OCI-LY1 (cell line): ENCODE measurements at regions not wholly inside any gene's neighbourhood (a gene's known extent, or its start where the extent isn't known, plus 50 kb on each side); places are given as distances from the start of the nearest gene placed in this dataset.

Source experiments
- H2AFZ ChIP-seq: fragments of 200-600 bp; sonication (generic), shearing (Covaris generic); 2 replicates; pipeline ENCODE4 v1.6.0; 2014; ENCODE audit warnings: antibody characterized with exemption, mild to moderate bottlenecking, low read length
- H3F3A ChIP-seq: fragments of 200-600 bp; sonication (generic), shearing (Covaris generic); 2 replicates; pipeline ENCODE4 v1.6.0; 2014; ENCODE audit warnings: mild to moderate bottlenecking, antibody characterized with exemption, low read length, moderate library complexity; ENCODE audit not compliant: insufficient read depth
- H3K27ac ChIP-seq: fragments of 200-600 bp; sonication (generic); 2 replicates; pipeline ENCODE4 v1.5.1; 2014; ENCODE audit warnings: low read length, mixed run types, mild to moderate bottlenecking, low read depth; ENCODE audit not compliant: poor library complexity, severe bottlenecking
- H3K27me3 ChIP-seq: fragments of 200-600 bp; sonication (generic); 2 replicates; pipeline ENCODE4 v1.6.0; 2014; ENCODE audit warnings: antibody characterized with exemption, mild to moderate bottlenecking, low read length, moderate library complexity; ENCODE audit not compliant: insufficient read depth
- H3K36me3 ChIP-seq: fragments of 200-600 bp; sonication (generic); 2 replicates; pipeline ENCODE4 v1.6.1; 2014; ENCODE audit warnings: mild to moderate bottlenecking, antibody characterized with exemption, low read length, moderate library complexity, mixed read lengths; ENCODE audit not compliant: insufficient read depth
- H3K4me1 ChIP-seq: fragments of 200-600 bp; sonication (generic); 2 replicates; pipeline ENCODE4 v1.5.1; 2014; ENCODE audit warnings: mild to moderate bottlenecking, low read length, moderate library complexity; ENCODE audit not compliant: insufficient read depth, severe bottlenecking
- H3K4me2 ChIP-seq: fragments of 200-600 bp; sonication (generic), shearing (Covaris generic); 2 replicates; pipeline ENCODE4 v1.6.1; 2014; ENCODE audit warnings: low read length
- H3K4me3 ChIP-seq: fragments of 200-600 bp; sonication (generic); 2 replicates; pipeline ENCODE4 v1.5.1; 2014; ENCODE audit warnings: low read length, low read depth, mild to moderate bottlenecking, mixed read lengths; ENCODE audit not compliant: poor library complexity, severe bottlenecking
- H3K79me2 ChIP-seq: fragments of 200-600 bp; shearing (Covaris generic); 2 replicates; pipeline ENCODE4 v1.6.1; 2016; ENCODE audit warnings: mixed run types, low read length, mixed read lengths; ENCODE audit not compliant: insufficient read depth
- H3K9ac ChIP-seq: fragments of 200-600 bp; sonication (generic), shearing (Covaris generic); 2 replicates; pipeline ENCODE4 v1.6.1; 2014; ENCODE audit warnings: mild to moderate bottlenecking, low read length, mixed read lengths
- H3K9me2 ChIP-seq: fragments of 200-600 bp; sonication (generic), shearing (Covaris generic); 2 replicates; pipeline ENCODE4 v1.6.1; 2014; ENCODE audit warnings: low read depth, mild to moderate bottlenecking, low read length, mixed read lengths
- H3K9me3 ChIP-seq: fragments of 200-600 bp; shearing (Covaris generic); 2 replicates; pipeline ENCODE4 v1.6.1; 2014; ENCODE audit warnings: low read length, mixed read lengths
- H4K20me1 ChIP-seq: fragments of 200-600 bp; sonication (generic), shearing (Covaris generic); 2 replicates; pipeline ENCODE4 v1.6.0; 2016; ENCODE audit warnings: mild to moderate bottlenecking, low read length; ENCODE audit not compliant: insufficient read depth
- EZH2 ChIP-seq: fragments of 200-600 bp; sonication (generic), shearing (Covaris generic); IDR thresholded peaks from 2 replicates; pipeline ENCODE4 v1.8.0; 2017; ENCODE audit warnings: borderline replicate concordance, mixed run types, mild to moderate bottlenecking, antibody characterized with exemption, low read length, moderate library complexity, mixed read lengths
- TF ChIP-seq, protein P1 (sequence below): fragments of 200-600 bp; sonication (generic), shearing (Covaris generic); IDR thresholded peaks from 2 replicates; pipeline ENCODE4 v1.5.1; 2017; ENCODE audit warnings: mild to moderate bottlenecking, antibody characterized with exemption, low read length, moderate library complexity, mixed read lengths

GRCh38 chr6:15026832-15027231 lies 219.0 kb upstream of the JARID2 start:
- Histone ChIP-seq H3K9me3 (no peaks in the 10 kb centered on the region), H3K4me1 (no peaks in the 10 kb centered on the region), H4K20me1 (no peaks in the 10 kb centered on the region), H2AFZ (no peak overlapping the region), H3K4me2 (no peak overlapping the region), H3K27me3 (no peaks in the 10 kb centered on the region), H3K9ac (no peak overlapping the region), H3K36me3 (no peaks in the 10 kb centered on the region), H3K4me3 (no peak overlapping the region), H3K27ac (no peak overlapping the region), H3K79me2 (no peaks in the 10 kb centered on the region), H3F3A (no peaks in the 10 kb centered on the region), H3K9me2 (no peaks in the 10 kb centered on the region)
- TF ChIP-seq EZH2: no peak
- TF ChIP-seq, protein P1, sequence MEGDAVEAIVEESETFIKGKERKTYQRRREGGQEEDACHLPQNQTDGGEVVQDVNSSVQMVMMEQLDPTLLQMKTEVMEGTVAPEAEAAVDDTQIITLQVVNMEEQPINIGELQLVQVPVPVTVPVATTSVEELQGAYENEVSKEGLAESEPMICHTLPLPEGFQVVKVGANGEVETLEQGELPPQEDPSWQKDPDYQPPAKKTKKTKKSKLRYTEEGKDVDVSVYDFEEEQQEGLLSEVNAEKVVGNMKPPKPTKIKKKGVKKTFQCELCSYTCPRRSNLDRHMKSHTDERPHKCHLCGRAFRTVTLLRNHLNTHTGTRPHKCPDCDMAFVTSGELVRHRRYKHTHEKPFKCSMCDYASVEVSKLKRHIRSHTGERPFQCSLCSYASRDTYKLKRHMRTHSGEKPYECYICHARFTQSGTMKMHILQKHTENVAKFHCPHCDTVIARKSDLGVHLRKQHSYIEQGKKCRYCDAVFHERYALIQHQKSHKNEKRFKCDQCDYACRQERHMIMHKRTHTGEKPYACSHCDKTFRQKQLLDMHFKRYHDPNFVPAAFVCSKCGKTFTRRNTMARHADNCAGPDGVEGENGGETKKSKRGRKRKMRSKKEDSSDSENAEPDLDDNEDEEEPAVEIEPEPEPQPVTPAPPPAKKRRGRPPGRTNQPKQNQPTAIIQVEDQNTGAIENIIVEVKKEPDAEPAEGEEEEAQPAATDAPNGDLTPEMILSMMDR: no peak

- H3K36me3 ChIP-seq: no peaks in the 10 kb centered on the region
- no peak overlapping the region for H3K4me3 ChIP-seq
- no peaks in the 10 kb centered on the region for H3F3A ChIP-seq
- H2AFZ ChIP-seq: no peak overlapping the region
- H3K27me3 ChIP-seq: no peaks in the 10 kb centered on the region
- H3K4me2 ChIP-seq: no peak overlapping the region
- TF ChIP-seq EZH2: no peak
- TF ChIP-seq, protein P1: no peak
- no peaks in the 10 kb centered on the region for H3K9me2 ChIP-seq
- no peaks in the 10 kb centered on the region for H3K4me1 ChIP-seq
- no peaks in the 10 kb centered on the region for H4K20me1 ChIP-seq
- H3K27ac ChIP-seq: no peak overlapping the region
- no peaks in the 10 kb centered on the region for H3K9me3 ChIP-seq
- no peak overlapping the region for H3K9ac ChIP-seq
- no peaks in the 10 kb centered on the region for H3K79me2 ChIP-seq
Observed at GRCh38 chr6:15027472-15027871, 218.4 kb upstream of the JARID2 start.

- H3K79me2 ChIP-seq: no peaks in the 10 kb centered on the region
- H3K4me3 ChIP-seq: no peak overlapping the region
- no peak overlapping the region for H2AFZ ChIP-seq
- no peaks in the 10 kb centered on the region for H3K36me3 ChIP-seq
- H3K9me3 ChIP-seq: no peaks in the 10 kb centered on the region
- H3K9me2 ChIP-seq: no peaks in the 10 kb centered on the region
- H3K4me2 ChIP-seq: no peak overlapping the region
- H4K20me1 ChIP-seq: no peaks in the 10 kb centered on the region
- no peaks in the 10 kb centered on the region for H3K4me1 ChIP-seq
- no peak overlapping the region for H3K27ac ChIP-seq
- H3F3A ChIP-seq: no peaks in the 10 kb centered on the region
- TF ChIP-seq, protein P1: no peak
- TF ChIP-seq EZH2: no peak
- H3K27me3 ChIP-seq: 0 out of 2 replicates have a peak, but pooled peaks cover 6% of the 10 kb centered on the region
- no peak overlapping the region for H3K9ac ChIP-seq
Observed at GRCh38 chr6:15032015-15032414, 213.9 kb upstream of the JARID2 start.
